ENCODE measurements at regions not wholly inside any gene's neighbourhood (a gene's known extent, or its start where the extent isn't known, plus 50 kb on each side); places are given as distances from the start of the nearest gene placed in this dataset.

DNA sequence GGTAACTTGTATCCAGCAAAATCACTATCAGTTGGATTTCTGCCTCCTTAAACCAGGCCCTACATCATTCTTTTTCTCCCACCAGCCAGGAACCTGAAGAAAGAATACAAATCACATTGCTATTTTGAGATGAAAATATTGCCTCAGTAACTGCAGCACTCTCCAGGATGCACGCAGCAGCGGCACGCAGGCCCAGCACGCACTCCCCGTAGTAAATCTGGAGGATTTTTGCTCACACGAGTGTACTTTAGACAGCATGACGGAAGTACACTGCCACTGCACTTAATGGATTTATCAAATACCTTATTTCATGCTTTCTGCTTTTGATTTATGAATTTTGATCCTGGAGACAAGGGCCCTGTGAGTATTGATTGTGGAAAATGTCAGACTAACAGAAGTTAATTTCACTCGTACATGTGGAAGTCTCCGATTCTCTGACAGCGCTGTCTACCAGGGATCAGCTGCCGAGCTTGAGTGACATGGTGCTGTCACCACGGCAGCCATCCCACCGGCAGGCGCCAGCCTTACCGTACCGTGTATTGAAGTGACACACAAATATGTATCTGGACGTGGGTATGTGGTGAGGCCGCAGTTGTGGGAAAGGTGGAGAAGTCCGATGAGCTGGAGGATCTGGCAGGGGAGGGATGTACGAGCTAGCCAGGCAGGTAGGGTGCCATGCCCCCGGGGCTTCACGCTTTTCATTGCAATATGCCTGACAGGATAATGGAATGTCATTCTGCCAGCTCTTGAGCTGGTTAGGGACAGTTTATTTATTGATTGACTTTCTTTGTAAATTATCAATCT, 863.7 kb downstream of the GALR1 start:
- DNase-seq (ENCODE audit: low read depth, low spot score) = no peak
- no peaks in the 10 kb centered on the region for H3K36me3 ChIP-seq (ENCODE audit: control insufficient read depth, insufficient read depth, low read length)
- no peaks in the 10 kb centered on the region for H3K27me3 ChIP-seq (ENCODE audit: control insufficient read depth, insufficient read depth, low read length)
- H3K4me3 ChIP-seq (ENCODE audit: low read length) = no peak overlapping the region
- no peak overlapping the region for H3K27ac ChIP-seq (ENCODE audit: low read length)
- H3K4me1 ChIP-seq (ENCODE audit: control insufficient read depth, insufficient read depth, low read length) = no peaks in the 10 kb centered on the region
- no CpG with 5 or more reads among the region's 22 CpGs for WGBS (ENCODE audit: insufficient coverage, insufficient read length)
- H3K9me3 ChIP-seq (ENCODE audit: control insufficient read depth, insufficient read depth, low read length) = no peaks in the 10 kb centered on the region

GRCh38 chr18:78113940-78114251, 864.2 kb downstream of the GALR1 start:
- Histone ChIP-seq H3K36me3 (ENCODE audit: control insufficient read depth, insufficient read depth, low read length) (no peaks in the 10 kb centered on the region), H3K27ac (ENCODE audit: low read length) (no peak overlapping the region), H3K9me3 (ENCODE audit: control insufficient read depth, insufficient read depth, low read length) (no peaks in the 10 kb centered on the region), H3K4me1 (ENCODE audit: control insufficient read depth, insufficient read depth, low read length) (no peaks in the 10 kb centered on the region), H3K4me3 (ENCODE audit: low read length) (no peak overlapping the region), H3K27me3 (ENCODE audit: control insufficient read depth, insufficient read depth, low read length) (no peaks in the 10 kb centered on the region)
- WGBS (ENCODE audit: insufficient coverage, insufficient read length) = no CpG with 5 or more reads among the region's 7 CpGs
- no peak for DNase-seq (ENCODE audit: low read depth, low spot score)

DNA sequence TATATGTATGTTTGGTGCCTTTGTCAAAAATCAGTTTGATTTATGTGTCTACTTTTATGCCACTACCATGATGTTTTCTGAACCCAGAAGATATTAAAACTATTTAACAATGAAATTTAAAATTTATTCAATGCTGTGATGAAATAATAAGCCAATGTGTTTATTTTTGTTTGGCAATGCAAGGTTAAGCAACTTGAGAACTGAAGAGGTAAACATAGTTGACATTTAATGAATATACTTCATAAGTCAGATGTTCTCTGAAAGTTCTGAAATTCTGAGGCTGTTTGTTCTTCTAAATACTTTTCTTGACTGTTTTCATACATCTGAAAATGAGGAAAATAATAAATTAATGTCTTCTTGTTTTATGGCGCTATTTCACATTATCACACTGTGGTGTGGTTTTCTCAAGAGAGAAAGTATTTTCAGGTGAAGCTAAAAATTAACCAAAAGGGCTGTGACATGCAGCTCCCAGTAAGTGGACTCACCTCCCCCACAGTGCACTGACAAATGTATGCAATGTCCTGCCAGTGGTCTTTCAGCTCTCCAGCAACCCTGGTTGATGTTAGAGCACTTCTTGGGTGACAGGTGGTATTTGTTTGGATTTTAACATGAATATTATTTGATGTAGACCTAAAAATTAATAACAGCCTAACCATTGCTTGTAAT, 863.6 kb upstream of the SALL3 start:
- Histone ChIP-seq H3K27me3 (ENCODE audit: control insufficient read depth, insufficient read depth, low read length) (no peaks in the 10 kb centered on the region), H3K27ac (ENCODE audit: low read length) (no peak overlapping the region), H3K4me3 (ENCODE audit: low read length) (no peak overlapping the region), H3K36me3 (ENCODE audit: control insufficient read depth, insufficient read depth, low read length) (no peaks in the 10 kb centered on the region), H3K4me1 (ENCODE audit: control insufficient read depth, insufficient read depth, low read length) (no peaks in the 10 kb centered on the region), H3K9me3 (ENCODE audit: control insufficient read depth, insufficient read depth, low read length) (no peaks in the 10 kb centered on the region)
- no peak for DNase-seq (ENCODE audit: low read depth, low spot score)
- no CpG with 5 or more reads among the region's 1 CpG for WGBS (ENCODE audit: insufficient coverage, insufficient read length)

DNA sequence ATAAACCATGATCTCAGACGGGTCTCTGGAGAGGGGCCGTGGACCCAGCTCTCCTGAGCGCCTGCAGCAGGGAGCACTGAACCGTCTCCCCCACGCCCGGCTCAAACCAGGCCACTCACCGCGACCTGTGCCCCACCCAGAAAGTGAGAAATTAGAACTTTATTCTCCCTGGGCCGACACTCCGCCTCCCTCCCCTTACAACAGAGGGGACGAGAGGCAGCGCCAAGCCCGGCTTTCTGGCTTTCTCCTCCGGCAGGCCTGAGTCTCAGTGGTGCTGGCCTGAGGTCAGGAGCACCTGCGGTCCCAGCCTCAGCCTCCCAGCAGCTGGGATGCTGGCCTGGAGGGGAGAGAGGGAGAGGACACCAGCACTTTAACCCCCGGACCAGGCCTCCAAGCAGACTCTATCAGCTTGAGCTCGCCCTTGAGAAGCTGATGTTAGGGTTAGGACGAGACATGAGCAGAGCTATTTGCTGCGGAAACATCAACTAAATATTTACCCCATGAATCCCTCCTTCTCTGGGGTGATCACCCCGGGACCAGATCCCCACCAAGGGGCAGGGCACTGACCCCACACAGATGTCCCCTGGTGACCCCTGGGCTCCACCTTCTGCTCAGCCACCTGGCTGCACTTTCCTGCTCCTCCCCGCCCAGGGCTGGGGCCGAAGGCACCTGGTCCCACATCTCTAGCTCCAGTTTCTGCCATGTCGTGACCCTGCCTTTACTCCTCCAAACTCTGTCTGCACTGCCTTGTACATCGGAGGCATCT, 856.3 kb upstream of the SALL3 start:
- Histone ChIP-seq H3K27ac (ENCODE audit: low read length) (no peak overlapping the region), H3K27me3 (ENCODE audit: control insufficient read depth, insufficient read depth, low read length) (no peaks in the 10 kb centered on the region), H3K36me3 (ENCODE audit: control insufficient read depth, insufficient read depth, low read length) (no peaks in the 10 kb centered on the region), H3K4me3 (ENCODE audit: low read length) (no peak overlapping the region), H3K9me3 (ENCODE audit: control insufficient read depth, insufficient read depth, low read length) (no peaks in the 10 kb centered on the region), H3K4me1 (ENCODE audit: control insufficient read depth, insufficient read depth, low read length) (no peaks in the 10 kb centered on the region)
- DNase-seq (ENCODE audit: low read depth, low spot score) = no peak
- WGBS (ENCODE audit: insufficient coverage, insufficient read length) = no CpG with 5 or more reads among the region's 24 CpGs

DNA sequence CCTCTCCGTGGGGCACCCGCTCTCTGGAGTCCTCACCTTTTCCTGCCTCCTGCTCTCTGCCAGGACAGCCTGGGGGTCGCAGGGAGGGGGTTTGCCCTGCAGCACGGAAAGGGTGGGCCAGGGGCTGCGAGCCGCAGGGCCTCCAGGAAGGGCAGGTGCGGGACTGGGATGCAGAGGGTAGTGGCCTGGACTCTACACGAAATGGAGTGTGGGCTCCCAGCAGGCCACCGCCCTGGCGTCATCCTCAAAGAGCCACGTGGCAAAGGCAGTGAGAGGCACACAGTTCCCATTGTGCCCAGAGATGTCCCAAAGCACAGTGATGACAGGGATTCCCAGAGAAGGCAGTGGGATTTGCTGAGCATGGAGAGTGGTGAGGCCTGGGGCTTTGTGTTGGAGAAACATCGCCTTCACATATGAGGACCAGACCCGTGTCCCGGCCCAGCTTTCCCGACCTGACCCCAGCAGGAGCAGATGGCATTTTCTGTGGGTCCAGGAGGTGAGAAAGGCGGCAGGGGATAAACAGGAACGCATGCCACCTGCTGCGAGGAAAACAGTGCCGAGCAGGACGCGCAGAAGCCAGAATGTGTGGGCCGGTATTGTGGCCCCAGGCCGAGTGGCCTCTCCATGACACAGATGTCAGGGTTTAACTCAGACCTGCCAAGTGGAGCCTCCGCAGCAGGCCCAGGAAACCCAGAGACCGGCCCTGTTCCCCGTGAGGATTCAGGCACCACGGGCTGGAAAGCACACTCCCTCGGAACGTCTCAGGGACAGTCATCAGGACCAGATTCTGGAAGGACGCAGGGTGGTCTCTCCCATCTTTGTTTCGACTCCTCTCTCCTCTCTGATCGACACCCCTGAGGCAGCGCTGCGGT, 855.5 kb upstream of the SALL3 start:
- Histone ChIP-seq H3K9me3 (ENCODE audit: control insufficient read depth, insufficient read depth, low read length) (no peaks in the 10 kb centered on the region), H3K27me3 (ENCODE audit: control insufficient read depth, insufficient read depth, low read length) (no peaks in the 10 kb centered on the region), H3K4me1 (ENCODE audit: control insufficient read depth, insufficient read depth, low read length) (no peaks in the 10 kb centered on the region), H3K4me3 (ENCODE audit: low read length) (no peak overlapping the region), H3K36me3 (ENCODE audit: control insufficient read depth, insufficient read depth, low read length) (no peaks in the 10 kb centered on the region), H3K27ac (ENCODE audit: low read length) (no peak overlapping the region)
- DNase-seq (ENCODE audit: low read depth, low spot score) = no peak
- WGBS (ENCODE audit: insufficient coverage, insufficient read length) = no CpG with 5 or more reads among the region's 34 CpGs

GRCh38 chr18:78125206-78125896, 854.3 kb upstream of the SALL3 start:
- no peak for DNase-seq (ENCODE audit: low read depth, low spot score)
- no CpG with 5 or more reads among the region's 7 CpGs for WGBS (ENCODE audit: insufficient coverage, insufficient read length)
- Histone ChIP-seq H3K27me3 (ENCODE audit: control insufficient read depth, insufficient read depth, low read length) (no peaks in the 10 kb centered on the region), H3K9me3 (ENCODE audit: control insufficient read depth, insufficient read depth, low read length) (no peaks in the 10 kb centered on the region), H3K4me3 (ENCODE audit: low read length) (no peak overlapping the region), H3K27ac (ENCODE audit: low read length) (no peak overlapping the region), H3K36me3 (ENCODE audit: control insufficient read depth, insufficient read depth, low read length) (no peaks in the 10 kb centered on the region), H3K4me1 (ENCODE audit: control insufficient read depth, insufficient read depth, low read length) (no peaks in the 10 kb centered on the region)

DNA sequence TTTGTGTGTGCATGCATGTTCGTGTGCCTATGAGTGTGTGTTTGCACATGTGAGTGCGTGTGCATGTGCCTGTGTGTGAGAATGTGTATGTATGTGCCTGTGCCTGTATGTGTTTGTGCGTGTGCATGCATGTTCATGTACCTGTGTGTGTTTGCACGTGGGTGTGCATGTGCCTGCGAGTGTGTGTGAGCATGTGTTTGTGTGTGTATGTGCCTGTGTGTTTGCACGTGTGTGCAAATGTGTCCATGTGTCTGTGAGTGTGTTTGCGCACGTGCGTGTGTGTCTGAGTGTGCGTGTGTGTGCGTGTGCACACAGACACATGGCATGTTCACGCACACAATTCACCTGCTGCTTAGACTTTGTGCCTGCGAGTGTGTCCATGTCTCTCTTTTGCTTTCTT, 853.5 kb upstream of the SALL3 start:
- H3K4me1 ChIP-seq (ENCODE audit: control insufficient read depth, insufficient read depth, low read length) = no peaks in the 10 kb centered on the region
- no peak for DNase-seq (ENCODE audit: low read depth, low spot score)
- no peaks in the 10 kb centered on the region for H3K27me3 ChIP-seq (ENCODE audit: control insufficient read depth, insufficient read depth, low read length)
- no peaks in the 10 kb centered on the region for H3K9me3 ChIP-seq (ENCODE audit: control insufficient read depth, insufficient read depth, low read length)
- H3K27ac ChIP-seq (ENCODE audit: low read length) = no peak overlapping the region
- WGBS (ENCODE audit: insufficient coverage, insufficient read length) = no CpG with 5 or more reads among the region's 13 CpGs
- no peaks in the 10 kb centered on the region for H3K36me3 ChIP-seq (ENCODE audit: control insufficient read depth, insufficient read depth, low read length)
- no peak overlapping the region for H3K4me3 ChIP-seq (ENCODE audit: low read length)

- no CpG with 5 or more reads among the region's 21 CpGs for WGBS (ENCODE audit: insufficient coverage, insufficient read length)
- no peak for DNase-seq (ENCODE audit: low read depth, low spot score)
- no peak overlapping the region for H3K4me3 ChIP-seq (ENCODE audit: low read length)
- no peaks in the 10 kb centered on the region for H3K9me3 ChIP-seq (ENCODE audit: control insufficient read depth, insufficient read depth, low read length)
- no peaks in the 10 kb centered on the region for H3K27me3 ChIP-seq (ENCODE audit: control insufficient read depth, insufficient read depth, low read length)
- no peaks in the 10 kb centered on the region for H3K36me3 ChIP-seq (ENCODE audit: control insufficient read depth, insufficient read depth, low read length)
- H3K4me1 ChIP-seq (ENCODE audit: control insufficient read depth, insufficient read depth, low read length) = no peaks in the 10 kb centered on the region
- no peak overlapping the region for H3K27ac ChIP-seq (ENCODE audit: low read length)
Observed at GRCh38 chr18:78126536-78126935, 853.1 kb upstream of the SALL3 start.

GRCh38 chr18:78127041-78127440, 852.6 kb upstream of the SALL3 start:
- H3K9me3 ChIP-seq (ENCODE audit: control insufficient read depth, insufficient read depth, low read length) = no peaks in the 10 kb centered on the region
- H3K27me3 ChIP-seq (ENCODE audit: control insufficient read depth, insufficient read depth, low read length) = no peaks in the 10 kb centered on the region
- no peak for DNase-seq (ENCODE audit: low read depth, low spot score)
- WGBS (ENCODE audit: insufficient coverage, insufficient read length) = no CpG with 5 or more reads among the region's 20 CpGs
- no peaks in the 10 kb centered on the region for H3K36me3 ChIP-seq (ENCODE audit: control insufficient read depth, insufficient read depth, low read length)
- H3K4me1 ChIP-seq (ENCODE audit: control insufficient read depth, insufficient read depth, low read length) = no peaks in the 10 kb centered on the region
- H3K4me3 ChIP-seq (ENCODE audit: low read length) = no peak overlapping the region
- H3K27ac ChIP-seq (ENCODE audit: low read length) = no peak overlapping the region
